Esophagus muscularis mucosa (tissue), 4 donors: ENCODE measurements at regions not wholly inside any gene's neighbourhood (a gene's known extent, or its start where the extent isn't known, plus 50 kb on each side); places are given as distances from the start of the nearest gene placed in this dataset.

Experiments used
- CTCF ChIP-seq, 3 experiments: fragments of 200-600 bp in 2 of 3; fragments of 450-650 bp in 1 of 3; sonication (generic) in 2 of 3; IDR thresholded peaks; one replicate each; pipeline ENCODE4 v1.5.1; 2017 to 2019; ENCODE audit warnings: antibody characterized with exemption in 3 of 3, mild to moderate bottlenecking in 2 of 3, moderate library complexity in 1 of 3
- EP300 ChIP-seq: sonication (generic); formaldehyde crosslinking; IDR thresholded peaks from one replicate; pipeline ENCODE4 v1.6.1; 2017; ENCODE audit warnings: antibody characterized with exemption
- POLR2A ChIP-seq: fragments of 450-650 bp; IDR thresholded peaks from one replicate; pipeline ENCODE4 v1.6.1; 2017; ENCODE audit warnings: antibody characterized with exemption, moderate library complexity, mild to moderate bottlenecking, low read depth
- POLR2AphosphoS5 ChIP-seq, 2 donors: sonication (generic); formaldehyde crosslinking; IDR thresholded peaks; one replicate each; pipeline ENCODE4 v1.6.1; 2017; ENCODE audit warnings: antibody characterized with exemption in 2 of 2

GRCh38 chr5:128798871-128799270 is 166.4 kb upstream of the SLC27A6 start:
- TF ChIP-seq CTCF (IDR thresholded peaks at IDR 0.05): no peak
- no peak for TF ChIP-seq EP300
- TF ChIP-seq POLR2AphosphoS5 (IDR thresholded peaks at IDR 0.05): no peak
- no peak for TF ChIP-seq POLR2A
